A673 (cell line): ENCODE measurements at regions not wholly inside any gene's neighbourhood (a gene's known extent, or its start where the extent isn't known, plus 50 kb on each side); places are given as distances from the start of the nearest gene placed in this dataset.

Experiments
- BruUV-seq: library from RNA; stranded (reverse); fragments of 400-500 nt; replicated peaks from 2 replicates; lab custom pipeline; 2021; lab: Mats Ljungman, UMichigan
- CTCF ChIA-PET: fragments of 300-600 bp; sonication (Branson Sonifier 250); formaldehyde crosslinking; loops from one replicate; lab custom pipeline; 2022; ENCODE audit warnings: antibody characterized with exemption; lab: Charles Lee
- POLR2A ChIA-PET: fragments of 300-600 bp; sonication (Branson Sonifier 250); formaldehyde crosslinking; loops from one replicate; lab custom pipeline; 2022; ENCODE audit warnings: antibody characterized with exemption; ENCODE audit not compliant: low non-redundant PET; lab: Charles Lee
- DNase-seq: peaks from one replicate; pipeline ENCODE4 v3.0.0-alpha.2; 2015; ENCODE audit warnings: low spot score
- H3K27ac ChIP-seq: fragments of 200-600 bp; sonication (generic); 2 replicates; pipeline ENCODE4 v1.5.1; 2016; ENCODE audit warnings: mixed run types, low read depth, mild to moderate bottlenecking, mixed read lengths, antibody characterized with exemption, low read length; ENCODE audit not compliant: poor library complexity, severe bottlenecking
- H3K27me3 ChIP-seq: fragments of 200-600 bp; sonication (generic); replicated peaks from 2 replicates; pipeline ENCODE4 v1.6.1; 2017; ENCODE audit warnings: mixed run types, low read depth, mild to moderate bottlenecking, mixed read lengths, antibody characterized with exemption, low read length; ENCODE audit not compliant: insufficient read depth, poor library complexity
- H3K36me3 ChIP-seq: fragments of 200-600 bp; sonication (generic); 2 replicates; pipeline ENCODE4 v1.6.1; 2016; ENCODE audit warnings: mixed run types, mild to moderate bottlenecking, mixed read lengths, antibody characterized with exemption, low read length; ENCODE audit not compliant: insufficient read depth, poor library complexity, severe bottlenecking
- H3K4me1 ChIP-seq: fragments of 200-600 bp; sonication (generic); 2 replicates; pipeline ENCODE4 v1.6.1; 2017; ENCODE audit warnings: mixed run types, mild to moderate bottlenecking, mixed read lengths, antibody characterized with exemption, low read length; ENCODE audit not compliant: insufficient read depth, poor library complexity, severe bottlenecking
- H3K4me3 ChIP-seq: fragments of 200-600 bp; sonication (generic); 2 replicates; pipeline ENCODE4 v1.5.1; 2016; ENCODE audit warnings: low read depth, mixed run types, mild to moderate bottlenecking, mixed read lengths, low read length; ENCODE audit not compliant: poor library complexity, severe bottlenecking
- H3K9me3 ChIP-seq: fragments of 200-600 bp; sonication (generic); 2 replicates; pipeline ENCODE4 v1.6.1; 2016; ENCODE audit warnings: mixed run types, low read depth, mild to moderate bottlenecking, mixed read lengths, antibody characterized with exemption, low read length; ENCODE audit not compliant: poor library complexity, severe bottlenecking
- CTCF ChIP-seq: fragments of 300-800, 200-600 bp; sonication (generic); conservative IDR thresholded peaks from 2 replicates; pipeline ENCODE4 v1.5.1; 2017; ENCODE audit warnings: low read depth, mild to moderate bottlenecking, antibody characterized with exemption, low read length, moderate library complexity, mixed read lengths
- EZH2 ChIP-seq: fragments of 200-600 bp; sonication (generic); IDR thresholded peaks from 2 replicates; pipeline ENCODE4 v1.6.1; 2017; ENCODE audit warnings: borderline replicate concordance, low read depth, mild to moderate bottlenecking, mixed read lengths, antibody characterized with exemption, low read length; ENCODE audit not compliant: poor library complexity, severe bottlenecking
- intact Hi-C: fragments of 100-400 bp; cut with micrococcal nuclease; formaldehyde crosslinking; loops from one replicate; pipeline ENCODE4 v1.10.0; 2022; ENCODE audit not compliant: unreplicated experiment

GRCh38 chr2:167506395-167506794 lies 618.1 kb downstream of the XIRP2 start:
- POLR2A ChIA-PET, result no interaction called here
- H3K36me3 ChIP-seq, result no peaks in the 10 kb centered on the region
- intact Hi-C loops, result no loop called here
- TF ChIP-seq EZH2 (no peak), CTCF (no peak)
- no peak overlapping the region for H3K4me3 ChIP-seq
- CTCF ChIA-PET, result no interaction called here
- no TSS peak for BruUV-seq
- no peak for DNase-seq
- H3K27ac ChIP-seq, result no peak overlapping the region
- H3K9me3 ChIP-seq, result no peaks in the 10 kb centered on the region
- H3K27me3 ChIP-seq, result no peaks in the 10 kb centered on the region
- no peaks in the 10 kb centered on the region for H3K4me1 ChIP-seq

GRCh38 chr2:167504695-167505094 lies 616.4 kb downstream of the XIRP2 start:
- DNase-seq, result no peak
- intact Hi-C loops, result no loop called here
- ChIA-PET CTCF (no interaction called here), POLR2A (interaction anchor here (0.7 kb wide), 1 partner anchor 13 kb away, joined by 3 read pairs; no protein-coding TSS in a partner anchor)
- H3K36me3 ChIP-seq, result no peaks in the 10 kb centered on the region
- H3K4me3 ChIP-seq, result no peak overlapping the region
- H3K9me3 ChIP-seq, result no peaks in the 10 kb centered on the region
- H3K27me3 ChIP-seq, result no peaks in the 10 kb centered on the region
- H3K4me1 ChIP-seq, result no peaks in the 10 kb centered on the region
- H3K27ac ChIP-seq, result no peak overlapping the region
- no peak for TF ChIP-seq EZH2
- no peak for TF ChIP-seq CTCF
- BruUV-seq, result no TSS peak

GRCh38 chr2:167504061-167504460 lies 615.8 kb downstream of the XIRP2 start:
- H3K36me3 ChIP-seq, result no peaks in the 10 kb centered on the region
- DNase-seq, result no peak
- no peak overlapping the region for H3K27ac ChIP-seq
- POLR2A ChIA-PET, result interaction anchor here (0.7 kb wide), 1 partner anchor 12 kb away, joined by 3 read pairs; no protein-coding TSS in a partner anchor
- no peak overlapping the region for H3K4me3 ChIP-seq
- BruUV-seq, result no TSS peak
- H3K4me1 ChIP-seq, result no peaks in the 10 kb centered on the region
- H3K27me3 ChIP-seq, result no peaks in the 10 kb centered on the region
- TF ChIP-seq CTCF (no peak), EZH2 (no peak)
- intact Hi-C loops, result no loop called here
- CTCF ChIA-PET, result no interaction called here
- no peaks in the 10 kb centered on the region for H3K9me3 ChIP-seq
